Fibroblast of mammary gland (primary cell): ENCODE measurements at regions not wholly inside any gene's neighbourhood (a gene's known extent, or its start where the extent isn't known, plus 50 kb on each side); places are given as distances from the start of the nearest gene placed in this dataset.
A peak's percentile ranks its signal among the peaks of the same experiment; 100 is the strongest.

ENCODE experiments used
- DNase-seq: peaks from one replicate; pipeline ENCODE4 v3.0.0-alpha.2; 2010; ENCODE audit warnings: low read depth
- H3K4me3 ChIP-seq: 2 replicates; pipeline ENCODE4 v1.5.1; 2011; ENCODE audit warnings: low read depth, mild to moderate bottlenecking, low read length, moderate library complexity; ENCODE audit not compliant: control insufficient read depth
- CTCF ChIP-seq: conservative IDR thresholded peaks from 2 replicates; pipeline ENCODE4 v1.5.1; 2011; ENCODE audit warnings: low read depth, low read length, inconsistent platforms; ENCODE audit not compliant: control insufficient read depth, insufficient read depth

GRCh38 chr18:27413495-27414401 lies 228.6 kb upstream of the CHST9 start:
- peak; percentile 80 for DNase-seq
- H3K4me3 ChIP-seq: no peak overlapping the region
- TF ChIP-seq CTCF: no peak

GRCh38 chr18:27412556-27412955 lies 227.4 kb upstream of the CHST9 start:
- TF ChIP-seq CTCF: no peak
- no peak for DNase-seq
- H3K4me3 ChIP-seq: no peak overlapping the region

GRCh38 chr18:27411911-27412310 lies 226.8 kb upstream of the CHST9 start:
- TF ChIP-seq CTCF: no peak
- peak; percentile 6 for DNase-seq
- H3K4me3 ChIP-seq: no peak overlapping the region

- no peak overlapping the region for H3K4me3 ChIP-seq
- TF ChIP-seq CTCF: no peak
- DNase-seq: no peak
Observed at GRCh38 chr18:27411013-27411412, 225.9 kb upstream of the CHST9 start.

- no peak overlapping the region for H3K4me3 ChIP-seq
- no peak for DNase-seq
- no peak for TF ChIP-seq CTCF
Observed at GRCh38 chr18:27404855-27405254, 219.7 kb upstream of the CHST9 start.

- H3K4me3 ChIP-seq: no peak overlapping the region
- TF ChIP-seq CTCF: no peak
- DNase-seq: no peak
Observed at GRCh38 chr18:27400001-27400400, 214.9 kb upstream of the CHST9 start.
